ENCODE measurements at regions not wholly inside any gene's neighbourhood (a gene's known extent, or its start where the extent isn't known, plus 50 kb on each side); places are given as distances from the start of the nearest gene placed in this dataset.
"Not testable (repeated sequence)": the region's sequence is repeated elsewhere in the genome, so short reads cannot be mapped to it uniquely, and the experiment has no call there.

- DNase-seq = not testable (repeated sequence)
Observed at GRCh38 chr16:51516960-51517359, 365.9 kb upstream of the SALL1 start.

GRCh38 chr16:51510416-51510815, 359.3 kb upstream of the SALL1 start:
- peak; percentile 17 for DNase-seq

GRCh38 chr16:51509336-51509735, 358.3 kb upstream of the SALL1 start:
- no peak for DNase-seq

- no peak for DNase-seq
Observed at GRCh38 chr16:51508490-51509212, 357.6 kb upstream of the SALL1 start.

GRCh38 chr16:51507286-51507685, 356.2 kb upstream of the SALL1 start:
- DNase-seq = no peak

- no peak for DNase-seq
Observed at GRCh38 chr16:51500306-51500705, 349.2 kb upstream of the SALL1 start.

GRCh38 chr16:51497541-51498211, 346.6 kb upstream of the SALL1 start:
- no peak for DNase-seq

- DNase-seq = no peak
Observed at GRCh38 chr16:51490866-51491265, 339.8 kb upstream of the SALL1 start.

- no peak for DNase-seq
Observed at GRCh38 chr16:51487880-51488279, 336.8 kb upstream of the SALL1 start.

- no peak for DNase-seq
Observed at GRCh38 chr16:51474414-51475091, 323.5 kb upstream of the SALL1 start.

- no peak for DNase-seq
Observed at GRCh38 chr16:51473091-51473490, 322.0 kb upstream of the SALL1 start.

GRCh38 chr16:51470492-51470891, 319.4 kb upstream of the SALL1 start:
- DNase-seq = no peak

- DNase-seq = no peak
Observed at GRCh38 chr16:51464996-51465395, 313.9 kb upstream of the SALL1 start.

GRCh38 chr16:51461255-51461654, 310.2 kb upstream of the SALL1 start:
- DNase-seq = no peak

GRCh38 chr16:51458356-51459140, 307.5 kb upstream of the SALL1 start:
- no peak for DNase-seq

GRCh38 chr16:51457775-51458174, 306.7 kb upstream of the SALL1 start:
- no peak for DNase-seq

- DNase-seq = no peak
Observed at GRCh38 chr16:51455398-51455797, 304.3 kb upstream of the SALL1 start.

- DNase-seq = no peak
Observed at GRCh38 chr16:51453251-51453650, 302.2 kb upstream of the SALL1 start.

- no peak for DNase-seq
Observed at GRCh38 chr16:51450909-51451308, 299.8 kb upstream of the SALL1 start.

- no peak for DNase-seq
Observed at GRCh38 chr16:51450376-51450775, 299.3 kb upstream of the SALL1 start.

- no peak for DNase-seq
Observed at GRCh38 chr16:51449441-51449840, 298.4 kb upstream of the SALL1 start.

GRCh38 chr16:51445250-51445649, 294.2 kb upstream of the SALL1 start:
- no peak for DNase-seq

GRCh38 chr16:51443934-51444333, 292.9 kb upstream of the SALL1 start:
- no peak for DNase-seq
